Testis (tissue), 2 donors: ENCODE measurements at regions not wholly inside any gene's neighbourhood (a gene's known extent, or its start where the extent isn't known, plus 50 kb on each side); places are given as distances from the start of the nearest gene placed in this dataset.
"Not testable (repeated sequence)": the region's sequence is repeated elsewhere in the genome, so short reads cannot be mapped to it uniquely, and the experiment has no call there.

Experiments used
- DNase-seq: peaks from one replicate; pipeline ENCODE4 v3.0.0-alpha.2; 2019
- H3K27ac ChIP-seq, 2 donors: fragments of 200-600 bp; sonication (generic); one replicate each; pipeline ENCODE4 v1.5.1; 2019
- H3K27me3 ChIP-seq: fragments of 200-600 bp; sonication (generic); one replicate; pipeline ENCODE4 v1.5.1; 2019
- H3K36me3 ChIP-seq: fragments of 200-600 bp; sonication (generic); one replicate; pipeline ENCODE4 v1.5.1; 2017; ENCODE audit warnings: low read depth; ENCODE audit errors: missing control alignments
- H3K4me1 ChIP-seq: fragments of 200-600 bp; sonication (generic); one replicate; pipeline ENCODE4 v1.5.1; 2019
- H3K4me3 ChIP-seq, 2 donors: fragments of 200-600 bp; sonication (generic); one replicate each; pipeline ENCODE4 v1.5.1; 2017 to 2019
- H3K9me3 ChIP-seq: fragments of 200-600 bp; sonication (generic); one replicate; pipeline ENCODE4 v1.5.1; 2017
- CTCF ChIP-seq, 3 experiments: fragments of 450-650 bp in 2 of 3; fragments of 200-600 bp in 1 of 3; sonication (generic) in 1 of 3; IDR thresholded peaks; one replicate each; pipeline ENCODE4 v1.5.1; 2016 to 2019; ENCODE audit warnings: antibody characterized with exemption in 3 of 3, mild to moderate bottlenecking in 2 of 3, moderate library complexity in 1 of 3
- POLR2A ChIP-seq: fragments of 450-650 bp; IDR thresholded peaks from one replicate; pipeline ENCODE4 v1.6.1; 2017; ENCODE audit warnings: antibody characterized with exemption, mild to moderate bottlenecking, moderate library complexity
- WGBS, 2 donors: methylation state at CpG; one replicate each; pipeline ENCODE4 v1.1.5; 2018; 5-methylcytosine and 5-hydroxymethylcytosine counted together
- intact Hi-C: fragments of 100-400 bp; cut with DNase I; formaldehyde crosslinking; loops from one replicate; pipeline ENCODE4 v1.15.1; 2023; ENCODE audit warnings: low total_unique reads

DNA sequence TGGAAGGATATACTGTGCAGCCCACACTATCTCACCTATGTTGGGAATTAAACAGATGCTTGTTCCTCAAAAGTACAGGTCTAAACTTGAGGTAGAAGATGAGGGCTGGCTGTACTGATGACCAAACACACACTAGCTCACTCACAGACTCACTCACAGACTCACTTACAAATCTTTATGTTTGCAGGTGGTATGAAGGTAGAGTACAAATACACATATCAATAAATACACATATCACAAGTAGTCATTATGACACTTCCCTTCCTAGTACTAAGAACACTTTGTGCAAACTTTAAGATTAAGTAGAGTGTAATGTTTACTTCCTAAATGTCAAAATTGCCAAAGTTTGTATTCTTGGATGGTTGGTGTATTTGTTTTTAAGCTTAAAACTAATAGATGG is 155.4 kb upstream of the KCNQ5 start:
- Histone ChIP-seq H3K27me3 (no peaks in the 10 kb centered on the region), H3K4me3 (no peak overlapping the region), H3K36me3 (no peaks in the 10 kb centered on the region), H3K27ac (no peak overlapping the region), H3K4me1 (no peaks in the 10 kb centered on the region), H3K9me3 (no peaks in the 10 kb centered on the region)
- DNase-seq = no peak
- intact Hi-C loops = no loop called here
- no peak for TF ChIP-seq POLR2A
- no peak for TF ChIP-seq CTCF (IDR thresholded peaks at IDR 0.05)

DNA sequence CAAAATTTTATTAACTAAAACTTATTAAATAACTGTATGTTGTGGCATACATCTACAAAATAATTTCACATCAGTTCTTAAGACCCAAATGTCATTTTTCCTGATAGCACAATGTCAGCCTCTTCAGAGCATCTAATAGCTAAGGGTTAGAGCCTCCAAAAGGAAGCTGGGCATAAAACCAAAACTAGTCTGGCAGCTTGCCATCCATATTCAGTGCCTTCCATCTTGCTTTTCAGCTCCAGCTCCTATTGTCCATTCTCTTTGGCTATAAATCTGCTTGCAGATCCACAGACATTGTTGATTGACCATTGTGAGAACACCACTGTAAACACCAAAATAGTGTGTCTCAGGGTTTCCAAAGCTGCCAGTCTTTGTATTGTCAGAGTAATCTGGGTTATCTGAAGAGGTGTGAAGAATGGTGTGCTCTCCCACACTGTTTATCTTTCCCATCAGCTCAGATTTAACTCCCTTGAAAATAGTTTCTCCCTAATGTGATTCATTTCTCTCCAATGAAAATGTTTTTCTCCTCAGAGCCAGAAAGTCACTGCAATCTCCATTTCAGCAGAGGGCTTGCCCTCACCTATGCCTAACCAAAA is 154.8 kb upstream of the KCNQ5 start:
- H3K4me1 ChIP-seq = no peaks in the 10 kb centered on the region
- no peak overlapping the region for H3K4me3 ChIP-seq
- H3K27me3 ChIP-seq = no peaks in the 10 kb centered on the region
- no peak overlapping the region for H3K27ac ChIP-seq
- no peak for DNase-seq
- no peaks in the 10 kb centered on the region for H3K36me3 ChIP-seq
- TF ChIP-seq CTCF (IDR thresholded peaks at IDR 0.05) (no peak), POLR2A (no peak)
- no peaks in the 10 kb centered on the region for H3K9me3 ChIP-seq
- intact Hi-C loops = no loop called here

DNA sequence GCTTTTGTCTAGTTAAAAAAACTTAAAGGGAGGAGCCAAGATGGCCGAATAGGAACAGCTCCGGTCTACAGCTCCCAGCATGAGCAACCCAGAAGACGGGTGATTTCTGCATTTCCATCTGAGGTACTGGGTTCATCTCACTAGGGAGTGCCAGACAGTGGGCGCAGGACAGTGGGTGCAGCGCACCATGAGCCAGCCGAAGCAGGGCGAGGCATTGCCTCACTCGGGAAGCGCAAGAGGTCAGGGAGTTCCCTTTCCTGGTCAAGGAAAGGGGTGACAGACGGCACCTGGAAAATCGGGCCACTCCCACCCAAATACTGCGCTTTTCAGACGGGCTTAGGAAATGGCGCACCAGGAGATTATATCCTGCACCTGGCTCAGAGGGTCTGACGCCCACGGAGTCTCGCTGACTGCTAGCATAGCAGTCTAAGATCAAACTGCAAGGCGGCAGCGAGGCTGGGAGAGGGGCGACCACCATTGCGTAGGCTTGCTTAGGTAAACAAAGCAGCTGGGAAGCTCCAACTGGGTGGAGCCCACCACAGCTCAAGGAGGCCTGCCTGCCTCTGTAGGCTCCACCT is 152.4 kb upstream of the KCNQ5 start:
- H3K27me3 ChIP-seq, H3K27ac ChIP-seq, H3K4me3 ChIP-seq, intact Hi-C loops, H3K4me1 ChIP-seq, H3K36me3 ChIP-seq, DNase-seq, H3K9me3 ChIP-seq: not testable (repeated sequence)
- WGBS, 2 donors = 91 to 93% methylated on average over 18 to 21 of the region's 21 CpGs

DNA sequence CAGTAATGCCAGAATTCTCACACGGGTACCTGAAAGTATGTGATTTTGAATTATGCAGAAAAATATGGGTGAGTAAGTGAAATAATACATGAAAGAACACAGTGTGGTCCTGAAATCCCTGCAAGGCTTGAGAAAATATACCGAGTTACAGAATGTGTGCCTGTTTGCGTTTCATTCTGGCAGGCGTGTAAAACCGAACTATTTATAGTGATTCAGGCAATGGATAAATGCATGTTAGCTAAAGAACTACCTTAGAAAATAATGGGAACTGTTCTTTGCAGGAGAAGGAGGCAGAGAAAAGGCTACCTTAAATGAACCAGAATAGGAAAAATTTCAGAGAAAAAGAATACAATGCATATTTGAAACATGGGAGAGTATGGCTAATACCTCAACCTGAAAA is 145.8 kb upstream of the KCNQ5 start:
- 79 to 84% methylated on average over 5 of the region's 5 CpGs for WGBS, 2 donors
- intact Hi-C loops = no loop called here

GRCh38 chr6:72476646-72477045 is 145.2 kb upstream of the KCNQ5 start:
- intact Hi-C loops = no loop called here
- TF ChIP-seq CTCF (IDR thresholded peaks at IDR 0.05) (no peak), POLR2A (no peak)
- WGBS, 2 donors = 70 to 71% methylated on average over 6 of the region's 6 CpGs
- Histone ChIP-seq H3K27ac (no peak overlapping the region), H3K36me3 (no peaks in the 10 kb centered on the region), H3K27me3 (no peaks in the 10 kb centered on the region), H3K4me1 (no peaks in the 10 kb centered on the region), H3K9me3 (no peaks in the 10 kb centered on the region), H3K4me3 (no peak overlapping the region)
- no peak for DNase-seq

More for the DNA sequence above, 145.8 kb upstream of the KCNQ5 start:
- no peak overlapping the region for H3K27ac ChIP-seq
- no peaks in the 10 kb centered on the region for H3K4me1 ChIP-seq
- no peaks in the 10 kb centered on the region for H3K36me3 ChIP-seq
- H3K9me3 ChIP-seq = no peaks in the 10 kb centered on the region
- no peaks in the 10 kb centered on the region for H3K27me3 ChIP-seq
- H3K4me3 ChIP-seq = no peak overlapping the region
- no peak for DNase-seq
- no peak for TF ChIP-seq POLR2A
- TF ChIP-seq CTCF (IDR thresholded peaks at IDR 0.05) = no peak
